ENCODE measurements at regions not wholly inside any gene's neighbourhood (a gene's known extent, or its start where the extent isn't known, plus 50 kb on each side); places are given as distances from the start of the nearest gene placed in this dataset.

- no TSS peak for BruUV-seq (replicated peaks)
- no peak overlapping the region for H3K4me3 ChIP-seq (ENCODE audit: low read depth in 2 of 2, low read length in 2 of 2)
- no peaks in the 10 kb centered on the region for H3K4me1 ChIP-seq (ENCODE audit: control insufficient read depth, insufficient read depth, low read length)
- ChIA-PET POLR2A (no interaction called here), CTCF (no interaction called here)
- TF ChIP-seq, protein P1, sequence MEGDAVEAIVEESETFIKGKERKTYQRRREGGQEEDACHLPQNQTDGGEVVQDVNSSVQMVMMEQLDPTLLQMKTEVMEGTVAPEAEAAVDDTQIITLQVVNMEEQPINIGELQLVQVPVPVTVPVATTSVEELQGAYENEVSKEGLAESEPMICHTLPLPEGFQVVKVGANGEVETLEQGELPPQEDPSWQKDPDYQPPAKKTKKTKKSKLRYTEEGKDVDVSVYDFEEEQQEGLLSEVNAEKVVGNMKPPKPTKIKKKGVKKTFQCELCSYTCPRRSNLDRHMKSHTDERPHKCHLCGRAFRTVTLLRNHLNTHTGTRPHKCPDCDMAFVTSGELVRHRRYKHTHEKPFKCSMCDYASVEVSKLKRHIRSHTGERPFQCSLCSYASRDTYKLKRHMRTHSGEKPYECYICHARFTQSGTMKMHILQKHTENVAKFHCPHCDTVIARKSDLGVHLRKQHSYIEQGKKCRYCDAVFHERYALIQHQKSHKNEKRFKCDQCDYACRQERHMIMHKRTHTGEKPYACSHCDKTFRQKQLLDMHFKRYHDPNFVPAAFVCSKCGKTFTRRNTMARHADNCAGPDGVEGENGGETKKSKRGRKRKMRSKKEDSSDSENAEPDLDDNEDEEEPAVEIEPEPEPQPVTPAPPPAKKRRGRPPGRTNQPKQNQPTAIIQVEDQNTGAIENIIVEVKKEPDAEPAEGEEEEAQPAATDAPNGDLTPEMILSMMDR (IDR thresholded peaks at IDR 0.05), result no peak
- no peak for TF ChIP-seq POLR2AphosphoS5 (IDR thresholded peaks at IDR 0.05; ENCODE audit: low read depth, low read length)
- TF ChIP-seq, protein P2, sequence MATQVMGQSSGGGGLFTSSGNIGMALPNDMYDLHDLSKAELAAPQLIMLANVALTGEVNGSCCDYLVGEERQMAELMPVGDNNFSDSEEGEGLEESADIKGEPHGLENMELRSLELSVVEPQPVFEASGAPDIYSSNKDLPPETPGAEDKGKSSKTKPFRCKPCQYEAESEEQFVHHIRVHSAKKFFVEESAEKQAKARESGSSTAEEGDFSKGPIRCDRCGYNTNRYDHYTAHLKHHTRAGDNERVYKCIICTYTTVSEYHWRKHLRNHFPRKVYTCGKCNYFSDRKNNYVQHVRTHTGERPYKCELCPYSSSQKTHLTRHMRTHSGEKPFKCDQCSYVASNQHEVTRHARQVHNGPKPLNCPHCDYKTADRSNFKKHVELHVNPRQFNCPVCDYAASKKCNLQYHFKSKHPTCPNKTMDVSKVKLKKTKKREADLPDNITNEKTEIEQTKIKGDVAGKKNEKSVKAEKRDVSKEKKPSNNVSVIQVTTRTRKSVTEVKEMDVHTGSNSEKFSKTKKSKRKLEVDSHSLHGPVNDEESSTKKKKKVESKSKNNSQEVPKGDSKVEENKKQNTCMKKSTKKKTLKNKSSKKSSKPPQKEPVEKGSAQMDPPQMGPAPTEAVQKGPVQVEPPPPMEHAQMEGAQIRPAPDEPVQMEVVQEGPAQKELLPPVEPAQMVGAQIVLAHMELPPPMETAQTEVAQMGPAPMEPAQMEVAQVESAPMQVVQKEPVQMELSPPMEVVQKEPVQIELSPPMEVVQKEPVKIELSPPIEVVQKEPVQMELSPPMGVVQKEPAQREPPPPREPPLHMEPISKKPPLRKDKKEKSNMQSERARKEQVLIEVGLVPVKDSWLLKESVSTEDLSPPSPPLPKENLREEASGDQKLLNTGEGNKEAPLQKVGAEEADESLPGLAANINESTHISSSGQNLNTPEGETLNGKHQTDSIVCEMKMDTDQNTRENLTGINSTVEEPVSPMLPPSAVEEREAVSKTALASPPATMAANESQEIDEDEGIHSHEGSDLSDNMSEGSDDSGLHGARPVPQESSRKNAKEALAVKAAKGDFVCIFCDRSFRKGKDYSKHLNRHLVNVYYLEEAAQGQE (IDR thresholded peaks at IDR 0.05; ENCODE audit: insufficient read depth in 1 of 2, low read depth in 2 of 2, low read length in 1 of 2), result no peak
- TF ChIP-seq SIN3A (IDR thresholded peaks at IDR 0.05; ENCODE audit: borderline replicate concordance, insufficient read depth, low read depth, low read length), result no peak
- no peak for TF ChIP-seq TCF7L2 (IDR thresholded peaks at IDR 0.05; ENCODE audit: low read depth, low read length)
- intact Hi-C loops (cut with micrococcal nuclease; ENCODE audit: unreplicated experiment) (no loop called here), in situ Hi-C loops (cut with HindIII; ENCODE audit: low pct_unique_long_range_greater_than_20kb, low sequenced_read_pairs) (no loop called here)
- H3K27ac ChIP-seq (ENCODE audit: low read length), result no peak overlapping the region
- no peaks in the 10 kb centered on the region for H3K27me3 ChIP-seq (ENCODE audit: control insufficient read depth, insufficient read depth, low read length)
- ATAC-seq, result no peak
- no peaks in the 10 kb centered on the region for H3K9me3 ChIP-seq (ENCODE audit: control insufficient read depth, insufficient read depth, low read depth, low read length)
- H3K36me3 ChIP-seq (ENCODE audit: control insufficient read depth, insufficient read depth, low read length), result no peaks in the 10 kb centered on the region
- no peak for DNase-seq (ENCODE audit: low read depth, low spot score)
Measured at GRCh38 chr5:156148301-156148700, 178.7 kb upstream of the SGCD start.

DNA sequence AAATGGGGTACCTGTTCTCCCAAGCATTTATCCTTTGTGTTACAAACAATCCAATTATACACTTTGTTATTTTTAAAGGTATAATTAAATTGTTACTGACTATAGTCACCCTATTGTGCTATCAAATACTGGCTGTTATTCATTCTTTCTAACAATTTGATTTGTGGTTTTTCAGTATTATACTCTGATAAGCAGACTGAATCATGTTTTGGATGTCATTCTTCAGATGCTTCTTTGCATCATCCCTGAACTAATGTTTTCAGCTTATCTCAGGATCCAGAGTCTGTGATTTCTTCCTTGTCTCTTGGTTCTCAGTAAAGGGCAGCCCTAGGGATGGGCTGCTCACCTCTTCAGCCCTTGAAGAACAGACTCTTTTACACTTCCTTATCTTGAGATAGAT lies 177.8 kb upstream of the SGCD start:
- ChIA-PET CTCF (no interaction called here), POLR2A (no interaction called here)
- TF ChIP-seq TCF7L2 (IDR thresholded peaks at IDR 0.05; ENCODE audit: low read depth, low read length) (no peak), SIN3A (IDR thresholded peaks at IDR 0.05; ENCODE audit: borderline replicate concordance, insufficient read depth, low read depth, low read length) (no peak), POLR2AphosphoS5 (IDR thresholded peaks at IDR 0.05; ENCODE audit: low read depth, low read length) (no peak)
- TF ChIP-seq, protein P2 (IDR thresholded peaks at IDR 0.05; ENCODE audit: insufficient read depth in 1 of 2, low read depth in 2 of 2, low read length in 1 of 2), result no peak
- TF ChIP-seq, protein P1 (IDR thresholded peaks at IDR 0.05), result no peak
- Histone ChIP-seq H3K27ac (ENCODE audit: low read length) (no peak overlapping the region), H3K27me3 (ENCODE audit: control insufficient read depth, insufficient read depth, low read length) (no peaks in the 10 kb centered on the region), H3K36me3 (ENCODE audit: control insufficient read depth, insufficient read depth, low read length) (no peaks in the 10 kb centered on the region), H3K9me3 (ENCODE audit: control insufficient read depth, insufficient read depth, low read depth, low read length) (no peaks in the 10 kb centered on the region), H3K4me3 (ENCODE audit: low read depth in 2 of 2, low read length in 2 of 2) (no peak overlapping the region), H3K4me1 (ENCODE audit: control insufficient read depth, insufficient read depth, low read length) (no peaks in the 10 kb centered on the region)
- in situ Hi-C loops (cut with HindIII; ENCODE audit: low pct_unique_long_range_greater_than_20kb, low sequenced_read_pairs) (no loop called here), intact Hi-C loops (cut with micrococcal nuclease; ENCODE audit: unreplicated experiment) (no loop called here)
- no peak for ATAC-seq
- no TSS peak for BruUV-seq (replicated peaks)
- no peak for DNase-seq (ENCODE audit: low read depth, low spot score)
